Fibroblast of lung (primary cell): ENCODE measurements at regions not wholly inside any gene's neighbourhood (a gene's known extent, or its start where the extent isn't known, plus 50 kb on each side); places are given as distances from the start of the nearest gene placed in this dataset.

Experiments
- DNase-seq, 2 donors: peaks; one replicate each; pipeline versions ENCODE4 v3.0.0 to v3.0.0-alpha.2; 2010; ENCODE audit warnings: low read depth in 2 of 2
- H2AFZ ChIP-seq: 2 replicates; pipeline ENCODE4 v1.5.1; 2012; ENCODE audit warnings: low read length, control low read depth, inconsistent platforms
- H3K27ac ChIP-seq: 2 replicates; pipeline ENCODE4 v1.5.1; 2011; ENCODE audit warnings: low read length, control low read depth; ENCODE audit not compliant: insufficient read depth
- H3K27me3 ChIP-seq: 2 replicates; pipeline ENCODE4 v1.5.1; 2011; ENCODE audit warnings: mild to moderate bottlenecking, low read length; ENCODE audit not compliant: control insufficient read depth, insufficient read depth
- H3K36me3 ChIP-seq: 2 replicates; pipeline ENCODE4 v1.5.1; 2011; ENCODE audit warnings: low read length; ENCODE audit not compliant: control insufficient read depth, insufficient read depth
- H3K4me1 ChIP-seq: 2 replicates; pipeline ENCODE4 v1.5.1; 2011; ENCODE audit warnings: low read length; ENCODE audit not compliant: control insufficient read depth, insufficient read depth; ENCODE audit errors: extremely low read depth
- H3K4me2 ChIP-seq: 2 replicates; pipeline ENCODE4 v1.5.1; 2011; ENCODE audit warnings: low read length, control low read depth; ENCODE audit not compliant: insufficient read depth; ENCODE audit errors: extremely low read depth
- H3K4me3 ChIP-seq, 4 experiments: fragments of 200-600 bp in 1 of 4; sonication (generic) in 1 of 4; replicated peaks in 1 of 4; 2 replicates each; pipeline ENCODE4 v1.5.1; 2011 to 2016; ENCODE audit warnings: low read length in 4 of 4, low read depth in 3 of 4, mild to moderate bottlenecking in 3 of 4, control low read depth in 2 of 4, inconsistent platforms in 1 of 4, mixed read lengths in 1 of 4; ENCODE audit not compliant: insufficient read depth in 1 of 4; ENCODE audit errors: control extremely low read depth in 1 of 4
- H3K79me2 ChIP-seq: 2 replicates; pipeline ENCODE4 v1.5.1; 2012; ENCODE audit warnings: mild to moderate bottlenecking, low read length, inconsistent platforms; ENCODE audit not compliant: control insufficient read depth, insufficient read depth
- H3K9ac ChIP-seq: 2 replicates; pipeline ENCODE4 v1.5.1; 2011; ENCODE audit warnings: mild to moderate bottlenecking, low read length, control low read depth; ENCODE audit not compliant: insufficient read depth
- H3K9me3 ChIP-seq: 2 replicates; pipeline ENCODE4 v1.5.1; 2012; ENCODE audit warnings: low read depth, low read length; ENCODE audit not compliant: control insufficient read depth, insufficient read depth
- H4K20me1 ChIP-seq: 2 replicates; pipeline ENCODE4 v1.5.1; 2011; ENCODE audit warnings: low read length; ENCODE audit not compliant: control insufficient read depth, insufficient read depth; ENCODE audit errors: extremely low read depth
- CTCF ChIP-seq, 2 donors: IDR thresholded peaks in 1 of 2; conservative IDR thresholded peaks in 1 of 2; 1 replicate in 1 of 2; 2 replicates in 1 of 2; pipeline ENCODE4 v1.5.1; 2011 to 2012; ENCODE audit warnings: low read length in 2 of 2, control low read depth in 1 of 2, inconsistent platforms in 1 of 2, low read depth in 1 of 2, mild to moderate bottlenecking in 1 of 2
- EZH2 ChIP-seq: IDR thresholded peaks from 2 replicates; pipeline ENCODE4 v1.5.1; 2012; ENCODE audit warnings: low read length, control low read depth, mild to moderate bottlenecking; ENCODE audit errors: missing control alignments

GRCh38 chr21:21929226-21929625 is 931.0 kb downstream of the NCAM2 start:
- DNase-seq: no peak
- no peak overlapping the region for H3K9ac ChIP-seq
- no peak overlapping the region for H3K4me2 ChIP-seq
- no peak overlapping the region for H3K27ac ChIP-seq
- H3K79me2 ChIP-seq: no peaks in the 10 kb centered on the region
- TF ChIP-seq CTCF (conservative IDR thresholded peaks at IDR 0.05 in 1 of 2, IDR thresholded peaks at IDR 0.05 in 1 of 2; ENCODE audit: low read depth in 1 of 2, low read length in 2 of 2) (no peak), EZH2 (no peak)
- H3K4me1 ChIP-seq: no peaks in the 10 kb centered on the region
- H3K9me3 ChIP-seq: no peaks in the 10 kb centered on the region
- H3K27me3 ChIP-seq: no peaks in the 10 kb centered on the region
- H2AFZ ChIP-seq: no peak overlapping the region
- H4K20me1 ChIP-seq: no peaks in the 10 kb centered on the region
- no peaks in the 10 kb centered on the region for H3K36me3 ChIP-seq
- H3K4me3 ChIP-seq: no peak overlapping the region

DNA sequence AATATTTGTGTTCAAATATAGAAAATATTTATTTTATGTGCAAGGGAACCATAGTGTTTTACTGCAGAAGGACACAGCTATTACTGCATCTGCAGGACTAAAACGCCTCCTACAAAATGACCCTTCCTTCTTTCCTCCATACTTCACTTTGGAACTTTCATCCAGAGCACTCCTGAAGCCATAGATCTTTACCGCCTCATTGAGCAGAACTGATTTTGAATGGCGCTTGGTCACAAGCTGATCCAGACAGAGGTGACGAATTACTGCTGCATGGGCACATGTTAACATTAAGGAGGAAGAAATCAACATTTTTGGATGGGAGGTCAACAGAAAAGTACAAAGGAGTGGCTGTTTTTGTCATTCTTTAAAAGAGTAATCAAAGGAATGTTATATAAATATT is 931.6 kb downstream of the NCAM2 start:
- Histone ChIP-seq H3K4me2 (no peak overlapping the region), H3K36me3 (no peaks in the 10 kb centered on the region), H2AFZ (no peak overlapping the region), H3K9me3 (no peaks in the 10 kb centered on the region), H4K20me1 (no peaks in the 10 kb centered on the region), H3K27ac (no peak overlapping the region), H3K27me3 (no peaks in the 10 kb centered on the region), H3K9ac (no peak overlapping the region), H3K4me3 (no peak overlapping the region), H3K79me2 (no peaks in the 10 kb centered on the region), H3K4me1 (no peaks in the 10 kb centered on the region)
- DNase-seq: no peak
- TF ChIP-seq EZH2: no peak
- TF ChIP-seq CTCF (conservative IDR thresholded peaks at IDR 0.05 in 1 of 2, IDR thresholded peaks at IDR 0.05 in 1 of 2; ENCODE audit: low read depth in 1 of 2, low read length in 2 of 2): no peak

- no peak overlapping the region for H3K27ac ChIP-seq
- H3K4me3 ChIP-seq: no peak overlapping the region
- TF ChIP-seq CTCF (conservative IDR thresholded peaks at IDR 0.05 in 1 of 2, IDR thresholded peaks at IDR 0.05 in 1 of 2; ENCODE audit: low read depth in 1 of 2, low read length in 2 of 2): no peak
- TF ChIP-seq EZH2: no peak
- DNase-seq: no peak
- H4K20me1 ChIP-seq: no peaks in the 10 kb centered on the region
- H3K79me2 ChIP-seq: no peaks in the 10 kb centered on the region
- no peaks in the 10 kb centered on the region for H3K4me1 ChIP-seq
- H2AFZ ChIP-seq: no peak overlapping the region
- H3K4me2 ChIP-seq: no peak overlapping the region
- no peak overlapping the region for H3K9ac ChIP-seq
- H3K36me3 ChIP-seq: no peaks in the 10 kb centered on the region
- H3K9me3 ChIP-seq: no peaks in the 10 kb centered on the region
- no peaks in the 10 kb centered on the region for H3K27me3 ChIP-seq
Measured at GRCh38 chr21:21952566-21952965, 954.4 kb downstream of the NCAM2 start.
